Hepatocyte (in vitro differentiated cells): ENCODE measurements at regions not wholly inside any gene's neighbourhood (a gene's known extent, or its start where the extent isn't known, plus 50 kb on each side); places are given as distances from the start of the nearest gene placed in this dataset.

ENCODE experiments used
- DNase-seq: peaks from one replicate; pipeline ENCODE4 v3.0.0-alpha.2; 2016; ENCODE audit warnings: low spot score
- H2AFZ ChIP-seq: fragments of 200-600 bp; sonication (generic); 2 replicates; pipeline ENCODE4 v1.6.0; 2016; ENCODE audit warnings: antibody characterized with exemption, mild to moderate bottlenecking
- H3K27ac ChIP-seq: fragments of 200-600 bp; sonication (generic); 2 replicates; pipeline ENCODE4 v1.5.1; 2016; ENCODE audit warnings: mild to moderate bottlenecking
- H3K27me3 ChIP-seq: fragments of 200-600 bp; sonication (generic); 2 replicates; pipeline ENCODE4 v1.6.1; 2016
- H3K36me3 ChIP-seq: fragments of 200-600 bp; sonication (generic); replicated peaks from 2 replicates; pipeline ENCODE4 v1.5.1; 2016; ENCODE audit warnings: low read depth; ENCODE audit not compliant: insufficient read depth
- H3K4me1 ChIP-seq: fragments of 200-600 bp; sonication (generic); 2 replicates; pipeline ENCODE4 v1.5.1; 2016; ENCODE audit warnings: mild to moderate bottlenecking, moderate library complexity; ENCODE audit not compliant: insufficient read depth
- H3K4me2 ChIP-seq: fragments of 200-600 bp; sonication (generic); 2 replicates; pipeline ENCODE4 v1.6.0; 2016
- H3K4me3 ChIP-seq: fragments of 200-600 bp; sonication (generic); 2 replicates; pipeline ENCODE4 v1.5.1; 2016; ENCODE audit warnings: mild to moderate bottlenecking
- H3K79me2 ChIP-seq: fragments of 200-600 bp; sonication (generic); 2 replicates; pipeline ENCODE4 v1.6.0; 2017; ENCODE audit warnings: mild to moderate bottlenecking
- H3K9me2 ChIP-seq: fragments of 200-600 bp; sonication (generic); replicated peaks from 2 replicates; pipeline ENCODE4 v1.6.0; 2017; ENCODE audit warnings: mild to moderate bottlenecking; ENCODE audit not compliant: insufficient read depth
- H3K9me3 ChIP-seq: fragments of 200-600 bp; sonication (generic); 2 replicates; pipeline ENCODE4 v1.5.1; 2016; ENCODE audit warnings: low read depth, mild to moderate bottlenecking
- H4K20me1 ChIP-seq: fragments of 200-600 bp; sonication (generic); 2 replicates; pipeline ENCODE4 v1.6.0; 2016; ENCODE audit warnings: mild to moderate bottlenecking; ENCODE audit not compliant: insufficient read depth, poor library complexity, severe bottlenecking
- CTCF ChIP-seq: fragments of 200-600 bp; sonication (generic); IDR thresholded peaks from 2 replicates; pipeline ENCODE4 v1.5.1; 2016; ENCODE audit warnings: antibody characterized with exemption, mild to moderate bottlenecking; ENCODE audit not compliant: poor library complexity
- EZH2 ChIP-seq: fragments of 200-600 bp; sonication (generic); IDR thresholded peaks from 2 replicates; pipeline ENCODE4 v1.6.1; 2016; ENCODE audit warnings: antibody characterized with exemption, mild to moderate bottlenecking, borderline replicate concordance
- EZH2phosphoT487 ChIP-seq: fragments of 200-600 bp; sonication (generic); IDR thresholded peaks from one replicate; pipeline ENCODE4 v1.6.1; 2018; ENCODE audit warnings: antibody characterized with exemption, mild to moderate bottlenecking, low read depth, moderate library complexity; ENCODE audit not compliant: unreplicated experiment, severe bottlenecking
- WGBS: methylation state at CpG from one replicate; pipeline ENCODE4 v1.1.6; 2016; ENCODE audit warnings: low lambda C conversion rate; ENCODE audit errors: missing lambda C conversion rate; 5-methylcytosine and 5-hydroxymethylcytosine counted together

GRCh38 chr10:117781216-117781831 is 238.8 kb downstream of the EMX2 start:
- Histone ChIP-seq H3K4me2 (no peak overlapping the region), H3K9me2 (no peaks in the 10 kb centered on the region), H3K4me1 (no peaks in the 10 kb centered on the region), H4K20me1 (no peaks in the 10 kb centered on the region), H2AFZ (no peak overlapping the region), H3K36me3 (no peaks in the 10 kb centered on the region), H3K9me3 (no peaks in the 10 kb centered on the region), H3K4me3 (no peak overlapping the region), H3K27ac (no peak overlapping the region), H3K27me3 (no peaks in the 10 kb centered on the region), H3K79me2 (no peaks in the 10 kb centered on the region)
- no peak for TF ChIP-seq CTCF
- no peak for TF ChIP-seq EZH2
- no peak for TF ChIP-seq EZH2phosphoT487
- WGBS: 93% methylated on average over 7 of the region's 7 CpGs
- no peak for DNase-seq

GRCh38 chr10:117782276-117782675 is 239.7 kb downstream of the EMX2 start:
- TF ChIP-seq EZH2: no peak
- TF ChIP-seq CTCF: no peak
- TF ChIP-seq EZH2phosphoT487: no peak
- Histone ChIP-seq H3K27ac (no peak overlapping the region), H3K9me2 (no peaks in the 10 kb centered on the region), H3K79me2 (no peaks in the 10 kb centered on the region), H3K36me3 (no peaks in the 10 kb centered on the region), H3K4me2 (no peak overlapping the region), H3K9me3 (no peaks in the 10 kb centered on the region), H4K20me1 (no peaks in the 10 kb centered on the region), H3K4me3 (no peak overlapping the region), H2AFZ (no peak overlapping the region), H3K27me3 (no peaks in the 10 kb centered on the region), H3K4me1 (no peaks in the 10 kb centered on the region)
- DNase-seq: no peak
- 51% methylated on average over 5 of the region's 5 CpGs for WGBS

DNA sequence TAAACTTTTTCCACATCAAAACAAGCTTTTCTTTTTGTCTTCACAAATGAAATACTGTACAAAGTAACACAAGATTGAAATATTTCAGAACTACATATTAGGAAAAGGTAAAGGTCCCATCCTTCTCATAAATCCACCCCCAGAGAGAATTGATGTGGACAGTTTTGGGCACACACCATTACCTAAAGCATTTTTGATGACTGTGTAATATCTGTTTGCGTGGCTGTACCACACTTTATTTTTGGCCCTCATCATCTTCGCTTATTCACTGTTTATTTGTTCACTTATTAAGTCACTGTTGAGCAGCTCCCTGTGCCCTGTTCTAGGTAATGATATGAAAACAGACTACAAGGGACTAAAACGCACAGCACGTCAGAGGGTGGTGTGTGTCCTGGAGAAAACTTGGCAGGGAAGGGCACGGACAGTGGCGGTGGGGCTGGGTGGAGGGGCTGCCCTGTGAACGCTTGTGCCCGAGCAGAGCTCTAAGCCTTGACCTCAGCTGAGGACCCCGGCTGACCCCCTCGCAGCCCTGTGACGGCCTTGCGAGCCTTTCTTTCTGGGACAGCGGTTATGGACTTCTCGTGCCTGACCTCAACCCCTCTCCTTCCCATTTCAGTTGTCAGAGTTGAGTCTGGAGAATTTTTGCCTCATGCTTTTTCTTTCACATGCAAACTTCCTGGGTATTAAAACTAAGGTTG is 241.3 kb downstream of the EMX2 start:
- H2AFZ ChIP-seq: no peak overlapping the region
- WGBS: 96% methylated on average over 13 of the region's 14 CpGs

More for the DNA sequence above, 241.3 kb downstream of the EMX2 start:
- H3K79me2 ChIP-seq: no peaks in the 10 kb centered on the region
- no peaks in the 10 kb centered on the region for H3K27me3 ChIP-seq
- no peak for TF ChIP-seq EZH2
- no peak for TF ChIP-seq CTCF
- TF ChIP-seq EZH2phosphoT487: no peak
- no peaks in the 10 kb centered on the region for H3K9me2 ChIP-seq
- no peak overlapping the region for H3K4me3 ChIP-seq
- no peaks in the 10 kb centered on the region for H3K36me3 ChIP-seq
- H3K9me3 ChIP-seq: no peaks in the 10 kb centered on the region
- H3K27ac ChIP-seq: no peak overlapping the region
- no peak for DNase-seq
- H3K4me1 ChIP-seq: no peaks in the 10 kb centered on the region
- H4K20me1 ChIP-seq: no peaks in the 10 kb centered on the region
- H3K4me2 ChIP-seq: no peak overlapping the region
